K562 (cell line): ENCODE measurements at regions not wholly inside any gene's neighbourhood (a gene's known extent, or its start where the extent isn't known, plus 50 kb on each side); places are given as distances from the start of the nearest gene placed in this dataset.

Experiments used
- ATAC-seq: fragments of 200-7000 bp; cut with Tn5 transposase; 3 replicates; pipeline ENCODE4 v1.9.1; 2020; ENCODE audit warnings: moderate library complexity
- BruUV-seq: library from RNA; stranded (reverse); fragments of 400-500 nt; replicated peaks from 2 replicates; lab custom pipeline; 2021; lab: Mats Ljungman, UMichigan
- CTCF ChIA-PET: fragments of 300-600 bp; formaldehyde crosslinking; extraction: SDS; loops from one replicate; lab custom pipeline; 2021; ENCODE audit warnings: low intra/inter-chr PET ratio; lab: Yijun Ruan, JAX
- POLR2A ChIA-PET: fragments of 300-600, 350-650 bp; sonication (Branson Sonifier 250); formaldehyde crosslinking; extraction: SDS; loops from one replicate; lab custom pipeline; 2021; ENCODE audit warnings: antibody characterized with exemption, inconsistent platforms; lab: Yijun Ruan, JAX
- DNase-seq, 4 experiments: peaks; one replicate each; pipeline versions ENCODE4 v3.0.0 to v3.0.0-alpha.2; 2011 to 2018; ENCODE audit warnings: low spot score in 3 of 4, mixed read lengths in 3 of 4; ENCODE audit errors: extremely low read depth in 1 of 4
- FAIRE-seq: peaks from 2 replicates; lab custom pipeline; 2011; peaks lifted over from hg19 to GRCh38; lab: Jason Lieb, UNC
- H2AFZ ChIP-seq: 2 replicates; pipeline ENCODE4 v1.6.0; 2011; ENCODE audit warnings: low read depth, low read length, control low read depth, inconsistent platforms
- H3K27ac ChIP-seq: fragments of 200-600 bp; 3 replicates; pipeline ENCODE4 v1.8.0; 2011; ENCODE audit warnings: low read depth, mild to moderate bottlenecking, control low read depth, inconsistent platforms, low read length, moderate library complexity, mixed read lengths; ENCODE audit errors: extremely low read depth
- H3K27me3 ChIP-seq, 2 experiments: fragments of 300-600 bp in 1 of 2; 2 replicates in 1 of 2; 3 replicates in 1 of 2; pipeline versions ENCODE4 v1.6.0 to v1.8.0; 2011; ENCODE audit warnings: inconsistent platforms in 2 of 2, low read length in 2 of 2, mild to moderate bottlenecking in 1 of 2, mixed read lengths in 1 of 2, moderate library complexity in 1 of 2; ENCODE audit not compliant: control insufficient read depth in 2 of 2, insufficient read depth in 2 of 2
- H3K36me3 ChIP-seq: fragments of 300-600 bp; 3 replicates; pipeline ENCODE4 v1.8.0; 2011; ENCODE audit warnings: mild to moderate bottlenecking, low read length, inconsistent platforms; ENCODE audit not compliant: control insufficient read depth, insufficient read depth
- H3K4me1 ChIP-seq, 2 experiments: fragments of 200-600 bp in 1 of 2; replicated peaks in 1 of 2; 2 replicates in 1 of 2; 3 replicates in 1 of 2; pipeline versions ENCODE4 v1.5.1 to v1.8.0; 2011; ENCODE audit warnings: inconsistent platforms in 2 of 2, low read length in 2 of 2, mild to moderate bottlenecking in 1 of 2, mixed read lengths in 1 of 2, moderate library complexity in 1 of 2; ENCODE audit not compliant: control insufficient read depth in 2 of 2, insufficient read depth in 2 of 2
- H3K4me2 ChIP-seq: 2 replicates; pipeline ENCODE4 v1.6.1; 2011; ENCODE audit warnings: low read length, control low read depth, inconsistent platforms, mixed read lengths; ENCODE audit not compliant: insufficient read depth
- H3K4me3 ChIP-seq: fragments of 200-600 bp; sonication (generic), shearing (Covaris generic); 2 replicates; pipeline ENCODE4 v1.5.1; 2016; ENCODE audit warnings: control low read depth, inconsistent platforms
- H3K79me2 ChIP-seq: fragments of 200-600 bp; 3 replicates; pipeline ENCODE4 v1.8.0; 2011; ENCODE audit warnings: low read length, inconsistent platforms; ENCODE audit not compliant: control insufficient read depth, insufficient read depth
- H3K9ac ChIP-seq, 2 experiments: 2 replicates each; pipeline versions ENCODE4 v1.6.0 to v1.6.1; 2011; ENCODE audit warnings: low read depth in 2 of 2, low read length in 2 of 2, control low read depth in 1 of 2, inconsistent platforms in 1 of 2, mild to moderate bottlenecking in 1 of 2, mixed read lengths in 1 of 2; ENCODE audit not compliant: insufficient read depth in 1 of 2
- H3K9me1 ChIP-seq: one replicate; pipeline ENCODE4 v1.6.0; 2011; ENCODE audit warnings: inconsistent platforms, mild to moderate bottlenecking, low read length, moderate library complexity; ENCODE audit not compliant: control insufficient read depth, insufficient read depth
- H3K9me3 ChIP-seq: replicated peaks from 2 replicates; pipeline ENCODE4 v1.5.1; 2011; ENCODE audit warnings: low read depth, low read length, inconsistent platforms; ENCODE audit not compliant: control insufficient read depth, insufficient read depth
- H4K20me1 ChIP-seq: replicated peaks from 2 replicates; pipeline ENCODE4 v1.6.1; 2011; ENCODE audit warnings: low read length, inconsistent platforms, mixed read lengths; ENCODE audit not compliant: control insufficient read depth, insufficient read depth
- DEAF1 ChIP-seq: fragments of 450-650 bp; formaldehyde crosslinking; IDR thresholded peaks from 2 replicates; pipeline ENCODE4 v1.4.0; 2020; ENCODE audit warnings: mild to moderate bottlenecking, moderate library complexity
- ILF3 ChIP-seq: fragments of 450-650 bp; IDR thresholded peaks from 2 replicates; pipeline ENCODE4 v1.6.1; 2018; ENCODE audit warnings: antibody characterized with exemption, mild to moderate bottlenecking, moderate library complexity, borderline replicate concordance
- MLX ChIP-seq, 2 experiments: fragments of 450-650 bp in 1 of 2; sonication (generic) in 1 of 2; formaldehyde crosslinking; conservative IDR thresholded peaks; 2 replicates each; pipeline versions ENCODE4 v1.4.0 to v1.8.1; 2020 to 2022; ENCODE audit warnings: mild to moderate bottlenecking in 1 of 2, missing genetic modification reagents in 1 of 2
- RAD21 ChIP-seq, 2 experiments: fragments of 250-450 bp in 1 of 2; fragments of 450-650 bp in 1 of 2; sonication (Bioruptor Pico) in 1 of 2; formaldehyde crosslinking in 1 of 2; IDR thresholded peaks in 1 of 2; conservative IDR thresholded peaks in 1 of 2; 2 replicates each; pipeline versions ENCODE4 v1.4.0 to v1.8.0; 2020 to 2022; ENCODE audit warnings: mild to moderate bottlenecking in 2 of 2, moderate library complexity in 1 of 2
- ZBTB8A ChIP-seq: fragments of 450-650 bp; IDR thresholded peaks from 2 replicates; pipeline ENCODE4 v1.6.1; 2018; ENCODE audit warnings: mild to moderate bottlenecking, moderate library complexity; ENCODE audit not compliant: partially characterized antibody
- ZFX ChIP-seq: sonication (generic); formaldehyde crosslinking; IDR thresholded peaks from 2 replicates; pipeline ENCODE4 v1.8.0; 2022; ENCODE audit warnings: mild to moderate bottlenecking, missing genetic modification reagents, moderate library complexity
- ZNF133 ChIP-seq: fragments of 250-450 bp; sonication (Bioruptor Pico); IDR thresholded peaks from 2 replicates; pipeline ENCODE4 v1.4.0; 2020; ENCODE audit warnings: mild to moderate bottlenecking
- WGBS: fragments of 100-300 bp; shearing (Covaris generic); methylation state at CpG from one replicate; pipeline ENCODE4 v1.1.6; 2016; ENCODE audit warnings: low coverage, mixed read lengths; ENCODE audit not compliant: insufficient coverage; ENCODE audit errors: missing lambda C conversion rate; 5-methylcytosine and 5-hydroxymethylcytosine counted together
- in situ Hi-C: fragments of 300-500 bp; cut with MboI; formaldehyde crosslinking; loops from 4 replicates; pipeline ENCODE4 v1.15.0; 2018; ENCODE audit warnings: inconsistent platforms, mixed read lengths
- intact Hi-C: fragments of 100-400 bp; cut with micrococcal nuclease; formaldehyde crosslinking; loops from 2 replicates; pipeline ENCODE4 v1.14.2; 2022
- TF ChIP-seq, protein P1 (sequence below), 2 experiments: fragments of 450-650 bp in 1 of 2; IDR thresholded peaks; 2 replicates each; pipeline ENCODE4 v1.6.1; 2011 to 2017; ENCODE audit warnings: low read depth in 2 of 2, antibody characterized with exemption in 1 of 2, borderline replicate concordance in 1 of 2, low read length in 1 of 2, mild to moderate bottlenecking in 1 of 2, mixed read lengths in 1 of 2; ENCODE audit not compliant: control insufficient read depth in 1 of 2
- TF ChIP-seq, protein P2 (sequence below): fragments of 450-650 bp; formaldehyde crosslinking; IDR thresholded peaks from 2 replicates; pipeline ENCODE4 v1.4.0; 2020; ENCODE audit warnings: mild to moderate bottlenecking

- no peaks in the 10 kb centered on the region for H3K9me3 ChIP-seq
- in situ Hi-C loops (no loop called here), intact Hi-C loops (no loop called here)
- no peaks in the 10 kb centered on the region for H3K36me3 ChIP-seq
- no peak for FAIRE-seq
- H3K27ac ChIP-seq, result no peak overlapping the region
- H3K9me1 ChIP-seq, result no peaks in the 10 kb centered on the region
- no peaks in the 10 kb centered on the region for H3K79me2 ChIP-seq
- no peak overlapping the region for H3K9ac ChIP-seq
- H4K20me1 ChIP-seq, result no peaks in the 10 kb centered on the region
- no peak overlapping the region for H3K4me3 ChIP-seq
- WGBS, result 0% methylated on average over 5 of the region's 5 CpGs
- no peak for DNase-seq
- H2AFZ ChIP-seq, result no peak overlapping the region
- CTCF ChIA-PET, result no interaction called here
- POLR2A ChIA-PET, result no interaction called here
- H3K4me1 ChIP-seq, result no peaks in the 10 kb centered on the region
- no peak for ATAC-seq
- no peaks in the 10 kb centered on the region for H3K27me3 ChIP-seq
- BruUV-seq, result no TSS peak
- H3K4me2 ChIP-seq, result no peak overlapping the region
- TF ChIP-seq, protein P1, sequence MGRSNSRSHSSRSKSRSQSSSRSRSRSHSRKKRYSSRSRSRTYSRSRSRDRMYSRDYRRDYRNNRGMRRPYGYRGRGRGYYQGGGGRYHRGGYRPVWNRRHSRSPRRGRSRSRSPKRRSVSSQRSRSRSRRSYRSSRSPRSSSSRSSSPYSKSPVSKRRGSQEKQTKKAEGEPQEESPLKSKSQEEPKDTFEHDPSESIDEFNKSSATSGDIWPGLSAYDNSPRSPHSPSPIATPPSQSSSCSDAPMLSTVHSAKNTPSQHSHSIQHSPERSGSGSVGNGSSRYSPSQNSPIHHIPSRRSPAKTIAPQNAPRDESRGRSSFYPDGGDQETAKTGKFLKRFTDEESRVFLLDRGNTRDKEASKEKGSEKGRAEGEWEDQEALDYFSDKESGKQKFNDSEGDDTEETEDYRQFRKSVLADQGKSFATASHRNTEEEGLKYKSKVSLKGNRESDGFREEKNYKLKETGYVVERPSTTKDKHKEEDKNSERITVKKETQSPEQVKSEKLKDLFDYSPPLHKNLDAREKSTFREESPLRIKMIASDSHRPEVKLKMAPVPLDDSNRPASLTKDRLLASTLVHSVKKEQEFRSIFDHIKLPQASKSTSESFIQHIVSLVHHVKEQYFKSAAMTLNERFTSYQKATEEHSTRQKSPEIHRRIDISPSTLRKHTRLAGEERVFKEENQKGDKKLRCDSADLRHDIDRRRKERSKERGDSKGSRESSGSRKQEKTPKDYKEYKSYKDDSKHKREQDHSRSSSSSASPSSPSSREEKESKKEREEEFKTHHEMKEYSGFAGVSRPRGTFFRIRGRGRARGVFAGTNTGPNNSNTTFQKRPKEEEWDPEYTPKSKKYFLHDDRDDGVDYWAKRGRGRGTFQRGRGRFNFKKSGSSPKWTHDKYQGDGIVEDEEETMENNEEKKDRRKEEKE (IDR thresholded peaks at IDR 0.05; ENCODE audit: borderline replicate concordance in 1 of 2, control insufficient read depth in 1 of 2, low read depth in 2 of 2, low read length in 1 of 2), result no peak
- TF ChIP-seq, protein P2, sequence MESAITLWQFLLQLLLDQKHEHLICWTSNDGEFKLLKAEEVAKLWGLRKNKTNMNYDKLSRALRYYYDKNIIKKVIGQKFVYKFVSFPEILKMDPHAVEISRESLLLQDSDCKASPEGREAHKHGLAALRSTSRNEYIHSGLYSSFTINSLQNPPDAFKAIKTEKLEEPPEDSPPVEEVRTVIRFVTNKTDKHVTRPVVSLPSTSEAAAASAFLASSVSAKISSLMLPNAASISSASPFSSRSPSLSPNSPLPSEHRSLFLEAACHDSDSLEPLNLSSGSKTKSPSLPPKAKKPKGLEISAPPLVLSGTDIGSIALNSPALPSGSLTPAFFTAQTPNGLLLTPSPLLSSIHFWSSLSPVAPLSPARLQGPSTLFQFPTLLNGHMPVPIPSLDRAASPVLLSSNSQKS (CRISPR knock-in tag), result no peak
- TF ChIP-seq ZFX (CRISPR knock-in tag) (no peak), ZNF133 (no peak), ILF3 (no peak), DEAF1 (CRISPR knock-in tag) (no peak), MLX (CRISPR knock-in tag; conservative IDR thresholded peaks at IDR 0.05) (no peak), ZBTB8A (no peak), RAD21 (CRISPR knock-in tag; conservative IDR thresholded peaks at IDR 0.05 in 1 of 2, IDR thresholded peaks at IDR 0.05 in 1 of 2) (no peak)
Observed at GRCh38 chr6:156057869-156058268, 602.2 kb upstream of the NOX3 start.
